HG03565 (cell line): ENCODE measurements at regions not wholly inside any gene's neighbourhood (a gene's known extent, or its start where the extent isn't known, plus 50 kb on each side); places are given as distances from the start of the nearest gene placed in this dataset.

ENCODE experiments used
- ATAC-seq: cut with Tn5 transposase; IDR thresholded peaks from one replicate; pipeline ENCODE4 v1.9.1; 2021; ENCODE audit warnings: mild to moderate bottlenecking, moderate library complexity; ENCODE audit not compliant: unreplicated experiment

DNA sequence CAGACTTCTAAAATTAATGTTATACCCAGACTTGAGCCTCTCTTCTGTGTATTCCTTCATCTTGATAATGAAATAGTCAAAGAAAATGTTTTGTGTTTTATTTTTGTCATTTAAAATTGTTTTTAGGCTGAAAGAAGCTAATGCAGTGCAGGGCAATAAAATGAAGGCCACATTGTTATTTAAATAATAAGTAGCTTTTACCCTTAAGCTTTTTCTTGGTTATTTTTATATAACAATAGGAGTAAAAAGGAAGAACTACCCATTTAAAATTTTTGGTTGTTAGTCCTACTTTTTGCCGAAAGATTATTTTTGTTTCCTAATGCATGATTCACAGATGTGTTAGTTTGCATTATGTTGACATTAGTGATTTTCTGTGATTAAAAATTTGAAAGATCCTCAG, 181.0 kb upstream of the MEOX2 start:
- no peak for ATAC-seq

DNA sequence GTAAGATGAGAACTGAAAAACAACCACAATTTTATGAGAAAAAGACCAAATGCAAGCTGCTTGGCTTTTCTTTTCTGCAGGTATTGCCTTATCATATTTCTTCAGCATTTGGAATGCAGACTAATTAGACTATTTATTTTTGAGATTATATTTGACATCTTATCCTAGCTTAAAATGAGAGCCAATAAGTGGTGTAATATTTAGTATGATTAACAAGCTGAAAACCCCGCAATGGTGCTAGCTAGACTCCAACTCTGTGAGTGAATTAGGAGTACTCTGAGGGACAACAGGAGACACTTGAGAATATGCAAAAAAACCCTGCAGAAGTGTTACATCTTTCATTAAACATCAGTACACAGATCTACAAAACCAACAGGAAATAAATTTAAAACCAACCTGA, 180.3 kb upstream of the MEOX2 start:
- ATAC-seq, result no peak

DNA sequence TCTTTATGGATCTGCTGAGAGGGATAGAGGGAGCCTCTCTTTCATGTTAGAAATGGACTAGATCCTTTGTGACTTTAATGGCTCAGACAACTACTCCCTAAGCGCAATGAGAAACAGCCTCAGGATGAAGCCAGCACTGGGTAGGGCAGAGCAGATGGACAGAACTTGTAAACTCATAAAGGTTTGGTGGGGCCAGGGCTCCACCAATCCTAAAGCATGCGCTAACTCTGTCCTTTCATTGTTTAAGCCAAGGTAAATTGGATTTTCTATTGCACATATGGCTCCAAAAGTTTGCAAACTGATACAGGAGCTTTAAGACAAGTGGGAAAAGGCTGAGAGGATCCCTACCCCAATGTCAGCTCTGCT, 178.1 kb upstream of the MEOX2 start:
- no peak for ATAC-seq

DNA sequence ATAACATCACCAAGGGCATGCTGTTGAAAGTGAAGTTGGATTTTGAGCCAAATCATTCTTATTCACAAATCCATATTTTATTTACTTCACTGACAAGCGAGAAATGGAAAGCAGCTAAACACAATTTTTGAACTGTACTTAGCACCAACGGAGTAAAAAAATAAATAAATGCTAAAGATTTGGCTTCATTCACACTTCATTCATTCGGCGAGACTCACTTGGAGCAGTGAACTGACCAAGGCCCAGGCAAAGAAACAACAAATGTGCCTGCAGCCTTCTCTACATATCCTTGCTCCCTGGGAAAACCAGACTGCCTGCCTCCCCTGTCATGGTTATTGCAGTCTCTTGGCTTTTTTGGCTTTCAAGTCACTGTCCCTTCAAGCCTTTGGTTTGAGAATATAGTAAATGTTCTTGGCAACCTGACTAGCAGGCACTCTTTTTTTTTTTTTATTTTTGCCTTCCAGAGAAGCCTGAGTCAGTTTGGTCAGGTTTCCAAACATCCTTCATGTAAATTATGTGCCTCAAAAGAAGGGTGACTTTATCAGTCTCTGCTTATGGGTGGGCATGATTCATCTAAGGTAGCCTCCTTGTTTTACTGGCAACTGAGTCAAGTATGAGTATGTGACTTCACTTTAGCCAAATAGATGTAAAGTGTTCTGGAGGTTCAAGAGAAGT, 177.6 kb upstream of the MEOX2 start:
- ATAC-seq, result no peak

DNA sequence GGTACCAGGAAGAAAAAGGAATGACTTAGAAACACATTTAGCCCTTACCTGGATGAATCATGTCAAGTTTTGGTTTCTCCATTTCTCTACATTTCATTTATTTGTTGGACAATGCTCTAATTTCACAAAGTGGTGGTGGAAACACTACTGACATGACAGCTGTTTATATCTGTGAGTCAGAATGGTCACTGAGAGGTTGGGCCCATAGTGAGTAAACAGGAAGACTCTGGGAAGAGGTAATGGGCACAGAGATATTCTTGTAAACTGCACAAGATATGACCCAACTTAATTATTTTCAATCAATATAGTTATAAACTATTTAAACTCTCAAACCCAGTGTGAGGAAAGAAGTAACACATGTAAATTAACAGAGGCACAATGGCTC, 176.3 kb upstream of the MEOX2 start:
- ATAC-seq, result no peak

DNA sequence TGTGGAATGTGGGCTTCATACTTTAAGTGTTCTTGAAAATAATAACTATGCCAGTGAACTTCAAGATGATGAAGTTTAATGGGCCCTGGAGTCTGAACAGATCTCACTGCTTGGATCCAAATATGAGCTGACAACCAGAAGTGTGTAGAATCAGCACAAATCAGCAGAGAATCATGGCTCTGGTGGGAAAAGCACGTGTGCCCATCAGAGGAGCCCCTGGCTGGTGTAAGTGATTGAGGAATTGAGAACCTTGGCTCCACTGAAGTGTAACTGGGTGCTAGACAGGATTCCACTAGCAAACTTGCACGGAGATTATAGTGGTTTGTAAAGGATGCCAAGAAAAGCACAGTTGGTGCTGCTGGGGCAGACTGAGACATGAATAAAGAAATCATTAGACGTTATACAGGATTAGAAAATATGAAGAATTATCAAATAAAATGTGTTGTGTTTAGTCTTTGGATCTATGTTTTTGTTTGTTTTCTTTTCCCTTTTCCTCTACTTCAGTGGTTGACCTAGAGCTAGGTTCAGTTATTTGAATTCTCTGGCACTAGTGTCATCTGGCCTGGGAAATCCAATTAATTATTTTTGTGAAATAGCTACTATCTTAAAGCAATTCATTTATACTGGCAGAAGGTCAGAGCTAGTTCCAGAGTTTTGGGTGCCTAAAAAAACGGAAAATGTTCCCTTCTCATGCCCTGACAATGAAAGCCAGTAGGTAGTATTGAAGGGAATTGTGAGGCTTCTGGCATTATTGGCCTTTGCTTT, 175.7 kb upstream of the MEOX2 start:
- no peak for ATAC-seq

DNA sequence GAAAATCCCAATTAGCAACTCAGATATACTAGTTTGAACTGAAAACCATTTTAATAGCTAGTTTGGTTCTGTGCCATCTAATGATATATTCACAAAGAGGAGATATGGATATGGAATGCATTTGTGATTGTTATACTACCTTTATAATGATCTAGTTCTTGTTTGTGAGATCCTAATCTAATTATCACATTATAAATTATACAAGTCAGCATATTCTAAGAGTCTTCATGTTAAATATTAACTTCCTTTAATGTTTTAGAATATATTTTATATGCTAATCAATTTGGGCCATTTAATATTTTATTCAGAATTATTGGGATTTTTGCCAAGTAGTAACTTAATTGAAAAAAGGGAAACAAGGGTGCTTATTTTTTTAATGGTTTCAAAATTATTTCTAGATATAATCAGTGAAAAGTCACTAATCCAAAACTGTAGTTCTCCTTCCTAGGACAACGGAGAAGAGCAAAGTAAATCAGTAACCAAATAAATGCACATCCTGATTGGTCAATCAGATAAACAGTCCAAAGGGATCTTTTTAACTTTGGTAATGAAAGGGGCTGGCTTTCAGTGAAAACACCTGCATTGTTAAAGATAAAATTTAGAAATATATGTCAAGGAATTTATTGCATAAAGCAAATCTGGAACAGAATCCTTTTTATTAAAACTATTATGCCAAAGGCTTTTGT, 173.9 kb upstream of the MEOX2 start:
- no peak for ATAC-seq

DNA sequence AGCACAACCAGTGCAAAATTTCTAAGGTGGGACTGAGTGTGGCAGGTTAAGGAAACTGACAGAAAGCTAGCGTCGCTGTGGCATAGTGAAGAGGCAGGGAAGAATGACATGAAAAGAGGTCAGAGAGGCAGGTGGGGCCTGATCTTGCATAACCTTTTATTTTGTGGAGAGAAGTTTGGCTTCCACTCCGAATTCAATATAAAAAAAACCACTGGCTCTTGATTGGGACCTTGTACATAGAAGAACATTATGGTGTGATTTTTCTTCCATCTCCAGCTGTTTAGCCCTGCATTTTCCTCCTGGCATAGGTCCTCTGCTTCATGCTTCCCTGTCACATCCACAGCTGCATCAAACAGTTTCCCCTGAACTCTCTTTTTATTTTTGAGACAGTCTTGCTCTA, 170.5 kb upstream of the MEOX2 start:
- ATAC-seq, result no peak

DNA sequence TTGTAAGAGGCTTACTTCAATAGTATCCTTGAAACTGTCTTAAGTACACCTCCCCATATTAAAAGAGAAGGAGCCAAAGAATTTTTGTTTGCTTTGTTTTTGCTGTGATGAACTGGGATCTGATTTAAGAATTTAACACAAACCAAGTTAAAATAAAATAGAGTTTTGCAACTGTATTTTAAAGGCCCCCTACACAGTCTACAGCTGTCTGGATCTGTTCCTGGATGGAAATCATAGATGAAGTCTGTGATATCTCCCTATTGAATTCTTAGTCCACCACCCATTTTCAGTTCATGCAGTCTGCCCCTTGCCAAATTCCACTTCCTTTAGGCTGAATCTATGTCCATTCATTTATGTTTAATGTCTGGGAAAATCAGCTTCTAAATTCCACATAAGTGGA, 169.8 kb upstream of the MEOX2 start:
- ATAC-seq, result no peak

DNA sequence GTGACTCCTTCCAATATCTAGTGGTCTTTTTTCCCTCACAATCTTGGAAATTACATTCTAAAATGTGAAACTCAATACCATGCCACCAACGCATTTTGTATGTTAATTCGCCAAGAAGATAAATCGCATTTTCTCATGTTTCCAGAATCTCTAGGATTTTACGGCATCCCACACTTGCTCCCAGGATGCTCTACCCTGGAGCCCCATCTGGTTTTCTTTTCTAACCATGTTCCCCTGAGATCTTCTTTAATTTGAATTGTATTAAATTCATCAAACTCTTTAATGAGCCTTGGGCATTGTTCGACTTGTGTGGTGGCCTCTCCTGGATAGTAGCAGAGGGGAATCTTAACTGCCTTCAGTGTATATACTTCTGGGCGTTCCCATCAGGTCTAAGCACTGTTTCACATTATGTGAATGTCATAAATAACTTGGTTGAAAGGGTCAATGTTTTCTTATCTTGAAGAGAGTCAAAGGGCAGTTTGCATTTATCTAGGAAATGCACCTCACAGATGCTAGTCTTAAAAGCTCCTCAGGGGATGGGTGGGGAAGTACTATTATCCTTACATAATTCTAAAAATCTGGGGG, 169.1 kb upstream of the MEOX2 start:
- no peak for ATAC-seq

DNA sequence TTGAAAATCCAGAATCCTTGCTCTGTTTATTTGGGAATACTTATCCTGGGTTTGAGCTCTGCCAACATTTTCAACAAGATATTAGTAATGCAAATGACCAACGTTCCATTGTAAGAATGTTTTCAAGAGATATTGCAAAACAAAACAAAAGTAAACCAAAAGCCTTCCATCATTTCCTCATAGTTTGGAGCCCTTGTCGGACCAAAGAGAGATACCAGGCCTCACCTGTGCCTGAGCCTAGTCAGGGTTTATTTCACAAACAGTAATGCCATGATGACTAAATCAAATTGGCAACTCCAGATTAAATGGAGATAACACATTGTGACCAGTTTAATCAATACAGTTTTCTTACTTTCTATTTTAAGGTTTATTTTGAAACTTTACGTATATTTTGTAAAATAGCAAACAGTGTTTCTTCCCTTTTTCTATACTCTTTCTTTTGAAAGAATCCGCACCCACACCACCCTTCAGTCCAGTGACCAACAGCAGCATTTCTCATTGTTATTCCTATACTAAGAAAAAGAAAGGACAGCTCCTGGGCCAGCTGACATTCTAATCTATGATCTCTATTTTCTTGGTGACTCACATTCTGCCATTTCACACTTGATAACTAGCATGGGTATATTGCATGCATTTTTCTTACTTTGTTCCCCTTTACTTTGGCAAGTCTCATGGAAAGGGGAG, 168.5 kb upstream of the MEOX2 start:
- no peak for ATAC-seq

DNA sequence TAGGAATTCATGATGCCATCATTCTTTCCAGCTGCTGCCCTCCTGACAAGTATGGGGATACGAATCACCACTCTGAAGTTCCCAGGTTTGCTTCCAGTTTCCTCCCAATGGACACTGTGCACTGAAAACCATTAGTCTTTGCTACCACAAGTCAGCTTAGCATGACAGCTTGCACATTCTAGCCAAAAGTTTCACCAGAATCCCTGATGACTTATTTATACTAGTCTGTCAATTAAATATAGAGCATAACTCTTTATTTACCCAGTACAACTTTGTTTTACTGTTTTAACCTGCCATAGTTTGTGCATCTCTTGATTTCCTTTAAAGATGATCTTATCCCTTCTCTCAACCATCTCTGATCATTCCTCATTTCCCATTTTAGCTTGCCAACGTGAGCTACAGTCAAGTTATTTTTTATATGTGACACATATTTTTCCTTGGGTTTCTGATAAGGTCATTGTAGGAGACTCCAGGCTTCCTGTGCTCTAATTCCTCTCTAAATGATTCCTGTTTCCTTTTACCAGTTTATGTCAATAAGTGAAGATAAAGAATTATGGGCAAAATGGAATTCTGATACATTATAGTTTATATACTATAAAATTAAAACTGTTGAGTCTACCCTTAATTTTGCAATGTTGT, 167.5 kb upstream of the MEOX2 start:
- no peak for ATAC-seq

DNA sequence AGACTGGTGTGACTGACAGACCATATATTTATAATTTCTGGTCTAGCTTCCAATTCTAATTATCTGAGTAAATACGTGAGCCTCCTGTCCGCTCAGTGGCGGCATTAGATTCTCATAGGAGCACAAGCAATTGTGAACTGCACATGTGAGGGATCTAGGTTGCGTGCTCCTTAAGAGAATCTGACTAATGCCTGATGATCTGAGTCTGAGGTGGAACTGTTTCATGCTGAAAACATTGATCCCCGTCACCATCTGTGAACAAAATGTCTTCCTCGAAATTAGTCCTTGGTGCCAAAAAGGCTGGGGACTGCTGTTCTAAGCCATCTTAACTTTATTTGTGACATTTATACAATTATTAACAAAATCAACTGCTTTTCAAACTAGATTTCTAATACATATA, 164.7 kb upstream of the MEOX2 start:
- ATAC-seq, result no peak

DNA sequence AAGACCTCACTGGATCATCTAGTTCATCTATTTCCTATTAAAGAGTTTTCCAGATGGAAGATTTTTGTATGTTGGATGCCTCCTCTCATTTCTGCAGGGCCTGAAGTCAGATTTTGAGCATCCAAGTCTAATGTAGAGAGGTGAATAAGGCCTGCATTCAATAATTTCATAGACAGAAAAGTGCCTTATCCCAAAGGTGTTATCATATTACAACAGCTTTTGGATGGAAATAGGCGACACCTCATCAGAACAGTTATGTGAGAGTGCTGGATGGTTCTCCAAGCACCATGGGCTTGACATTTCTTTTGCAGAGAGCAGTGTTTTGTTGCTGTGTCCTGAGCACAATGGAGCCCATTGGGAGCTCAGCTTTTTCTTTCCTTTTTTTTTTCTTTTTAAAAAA, 162.4 kb upstream of the MEOX2 start:
- ATAC-seq, result no peak

DNA sequence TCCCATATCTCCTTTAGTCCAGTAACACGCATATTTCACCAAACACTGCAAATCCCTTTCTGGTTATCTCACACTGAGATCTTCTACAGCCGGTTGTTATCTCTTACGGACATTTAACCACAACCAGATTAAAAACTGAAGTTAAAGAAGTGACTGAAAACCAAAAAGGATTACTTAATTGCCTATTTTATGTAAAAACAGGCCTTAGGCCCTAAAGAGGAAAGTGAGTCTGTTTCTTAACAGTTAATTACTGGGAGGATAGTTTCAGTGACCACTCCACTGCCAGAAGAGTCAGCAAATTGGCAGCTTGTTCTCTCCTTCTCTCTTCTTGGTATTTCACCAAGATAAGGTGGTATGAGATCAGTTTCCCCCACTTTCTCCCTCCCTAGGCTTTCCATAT, 161.9 kb upstream of the MEOX2 start:
- no peak for ATAC-seq

DNA sequence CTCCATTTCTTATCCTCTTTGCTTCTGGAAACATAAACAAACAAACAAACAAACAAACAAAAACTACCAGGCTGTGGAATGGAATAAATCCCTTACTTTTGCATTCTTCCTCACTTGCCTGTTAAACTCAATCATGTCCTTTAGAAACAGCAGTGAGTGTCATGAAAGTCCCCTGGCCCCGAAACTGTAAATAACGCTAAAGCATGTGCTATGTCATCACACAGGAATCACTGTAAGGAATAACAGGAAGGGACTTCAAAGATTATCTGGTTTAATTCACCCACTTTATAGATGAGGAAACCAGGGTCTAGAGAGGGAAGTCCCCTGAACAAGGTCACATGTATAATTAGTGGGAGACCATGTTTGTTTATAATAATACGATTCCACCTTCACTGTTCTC, 159.4 kb upstream of the MEOX2 start:
- no peak for ATAC-seq

DNA sequence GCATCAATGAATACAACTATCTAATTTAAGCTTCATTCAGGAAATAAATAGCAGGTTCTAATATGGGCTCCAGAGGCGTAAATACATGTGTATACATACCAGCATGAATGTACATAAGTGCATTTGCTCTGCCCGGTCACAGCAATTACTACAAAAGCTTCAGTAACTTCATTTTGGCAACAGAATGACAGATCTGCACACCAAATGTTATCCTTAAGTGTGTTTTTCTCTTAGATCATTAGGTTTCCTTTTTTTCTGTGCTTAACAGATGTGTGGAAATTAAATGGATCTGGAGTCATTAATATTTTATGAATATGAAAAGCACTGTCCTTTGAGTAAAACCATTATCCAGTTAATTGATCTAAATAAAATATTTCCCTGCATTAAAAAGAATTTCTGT, 159.0 kb upstream of the MEOX2 start:
- ATAC-seq, result no peak

DNA sequence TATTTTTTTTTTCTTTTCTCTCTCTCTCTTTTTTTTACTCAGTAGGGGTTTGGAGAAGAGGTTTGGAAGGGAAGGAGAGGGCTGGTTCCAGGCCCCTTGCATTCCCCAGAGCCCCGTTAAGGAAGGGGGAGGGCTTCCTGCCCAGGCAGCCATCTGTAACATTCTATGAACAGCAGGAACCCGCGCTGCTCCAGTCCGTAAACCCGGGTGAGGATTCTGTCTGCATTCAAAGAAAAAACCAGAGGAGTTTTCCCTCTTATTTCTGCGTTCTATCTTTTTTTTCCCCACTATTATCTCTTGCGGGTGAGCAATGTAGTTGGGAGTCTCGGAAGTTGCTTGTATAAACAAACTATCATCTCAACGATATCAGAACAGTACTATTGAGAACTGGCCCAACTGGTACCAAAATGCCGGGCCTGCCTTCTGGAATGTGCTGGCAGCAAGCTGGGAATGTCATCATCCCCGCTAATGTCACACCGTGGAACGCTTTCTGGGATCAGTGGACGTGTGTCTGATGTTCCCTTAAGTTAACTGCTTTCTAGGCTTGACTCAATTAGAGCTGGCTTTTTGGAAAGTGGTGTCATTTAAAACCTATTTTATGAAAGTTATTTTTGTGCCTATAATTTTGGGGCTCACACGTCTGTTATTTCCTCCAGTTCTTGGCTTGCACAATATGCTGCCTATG, 153.1 kb upstream of the MEOX2 start:
- ATAC-seq, result no peak

DNA sequence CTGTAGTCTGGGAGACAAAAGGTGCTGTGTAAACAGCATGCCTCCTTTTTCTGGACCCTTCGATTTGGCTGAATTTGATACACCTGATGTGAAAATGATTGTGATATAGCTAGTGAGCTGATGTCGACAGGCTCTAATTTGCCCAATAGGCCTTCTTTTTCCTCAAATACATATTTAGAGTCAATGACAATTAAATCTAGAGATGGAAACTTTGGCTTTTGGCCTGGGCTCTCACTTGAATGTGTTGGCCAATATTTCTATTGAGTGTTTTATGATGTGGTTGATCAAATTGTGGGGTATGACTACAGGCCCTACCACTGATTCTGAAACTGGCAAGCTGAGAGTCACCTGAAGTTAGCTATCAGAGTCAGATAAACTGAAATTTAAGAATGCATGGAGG, 151.8 kb upstream of the MEOX2 start:
- ATAC-seq, result no peak

DNA sequence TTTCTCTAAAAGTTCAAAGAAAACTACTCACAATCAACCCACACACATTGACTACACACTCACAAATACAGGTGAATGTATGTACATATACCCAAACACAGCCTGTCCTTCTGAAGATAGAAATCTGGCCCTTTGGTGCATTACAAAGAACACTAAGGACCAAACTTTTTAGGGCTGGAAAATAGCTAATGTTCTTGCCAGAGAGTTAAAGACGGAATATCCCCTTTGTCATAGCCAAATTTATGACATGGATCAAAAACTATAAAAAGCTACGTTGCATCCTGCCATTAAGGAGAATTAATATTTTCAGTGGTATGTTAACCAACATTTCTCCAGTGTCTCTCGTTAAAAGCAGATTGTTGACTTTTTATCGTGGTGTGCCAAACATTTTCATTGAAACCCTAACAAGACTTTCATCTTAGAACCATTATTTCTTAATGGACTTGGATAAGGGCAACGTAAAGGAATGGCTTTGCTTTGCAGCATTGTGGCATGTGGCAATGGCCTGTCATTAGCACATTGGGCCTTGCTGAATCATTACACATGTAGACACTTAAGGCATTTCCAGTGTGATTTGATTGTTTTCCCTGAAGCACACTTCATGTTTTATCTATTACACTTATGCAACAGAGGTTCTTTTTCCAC, 150.9 kb upstream of the MEOX2 start:
- no peak for ATAC-seq
